Peyer's patch (tissue), 4 donors: ENCODE measurements at regions not wholly inside any gene's neighbourhood (a gene's known extent, or its start where the extent isn't known, plus 50 kb on each side); places are given as distances from the start of the nearest gene placed in this dataset.

Experiments
- DNase-seq, 3 donors: peaks; one replicate each; pipeline ENCODE4 v3.0.0-alpha.2; 2017 to 2019
- H3K27ac ChIP-seq, 4 donors: fragments of 200-600 bp; sonication (generic); one replicate each; pipeline ENCODE4 v1.5.1; 2016 to 2019
- H3K27me3 ChIP-seq, 2 donors: fragments of 200-600 bp; sonication (generic); one replicate each; pipeline ENCODE4 v1.5.1; 2019
- H3K36me3 ChIP-seq, 3 donors: fragments of 200-600 bp; sonication (generic); one replicate each; pipeline ENCODE4 v1.5.1; 2016 to 2019
- H3K4me1 ChIP-seq, 4 donors: fragments of 200-600 bp; sonication (generic); one replicate each; pipeline ENCODE4 v1.5.1; 2016 to 2019
- H3K4me3 ChIP-seq, 4 donors: fragments of 200-600 bp; sonication (generic); 1 replicate in 3 of 4; 2 replicates in 1 of 4; pipeline ENCODE4 v1.5.1; 2016 to 2019; ENCODE audit warnings: mild to moderate bottlenecking in 1 of 4
- H3K9me3 ChIP-seq, 4 donors: fragments of 200-600 bp; sonication (generic); one replicate each; pipeline ENCODE4 v1.5.1; 2016 to 2019; ENCODE audit warnings: mild to moderate bottlenecking in 1 of 4
- CTCF ChIP-seq, 6 experiments: fragments of 450-650 bp in 4 of 6; fragments of 200-600 bp in 2 of 6; sonication (generic) in 1 of 6; IDR thresholded peaks; one replicate each; pipeline ENCODE4 v1.5.1; 2017 to 2019; ENCODE audit warnings: antibody characterized with exemption in 6 of 6, mild to moderate bottlenecking in 3 of 6, moderate library complexity in 1 of 6
- POLR2A ChIP-seq, 2 donors: fragments of 450-650 bp; IDR thresholded peaks; one replicate each; pipeline ENCODE4 v1.5.1; 2017; ENCODE audit warnings: antibody characterized with exemption in 2 of 2, mild to moderate bottlenecking in 2 of 2, moderate library complexity in 2 of 2

DNA sequence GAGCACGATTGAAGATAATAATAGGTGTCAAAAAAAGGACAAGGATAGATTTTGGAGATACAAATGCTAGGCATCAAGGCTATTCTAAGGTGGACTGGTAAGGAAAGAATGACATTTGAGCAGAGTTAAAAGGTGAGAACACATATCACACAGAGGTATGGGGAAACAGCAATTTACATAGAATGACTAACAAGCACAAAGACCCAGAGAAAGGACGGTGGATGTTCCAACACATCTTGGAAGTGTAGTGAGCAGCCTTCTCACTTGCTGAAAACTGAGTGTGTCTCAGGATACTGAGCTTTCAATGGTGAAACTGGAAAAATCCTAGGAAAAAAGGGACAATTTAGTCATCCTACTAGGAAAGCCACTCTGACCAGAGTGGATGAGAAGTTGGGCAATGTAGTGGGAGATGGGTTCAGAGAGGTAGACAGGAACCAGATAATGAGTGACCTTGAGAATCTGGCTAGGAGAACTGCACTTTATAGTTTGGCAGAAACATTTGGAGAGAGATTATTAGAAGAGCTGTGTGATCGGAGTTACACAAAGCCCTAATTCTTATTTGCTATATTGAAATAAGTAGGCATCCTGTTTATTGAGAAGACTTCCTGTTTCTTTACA lies 706.0 kb downstream of the KCNA4 start:
- no peaks in the 10 kb centered on the region for H3K27me3 ChIP-seq
- no peaks in the 10 kb centered on the region for H3K9me3 ChIP-seq
- DNase-seq, result no peak
- H3K27ac ChIP-seq, result no peak overlapping the region
- no peak for TF ChIP-seq CTCF (IDR thresholded peaks at IDR 0.05)
- no peak for TF ChIP-seq POLR2A (IDR thresholded peaks at IDR 0.05)
- H3K4me1 ChIP-seq, result no peaks in the 10 kb centered on the region
- H3K36me3 ChIP-seq, result no peaks in the 10 kb centered on the region
- H3K4me3 ChIP-seq, result no peak overlapping the region

DNA sequence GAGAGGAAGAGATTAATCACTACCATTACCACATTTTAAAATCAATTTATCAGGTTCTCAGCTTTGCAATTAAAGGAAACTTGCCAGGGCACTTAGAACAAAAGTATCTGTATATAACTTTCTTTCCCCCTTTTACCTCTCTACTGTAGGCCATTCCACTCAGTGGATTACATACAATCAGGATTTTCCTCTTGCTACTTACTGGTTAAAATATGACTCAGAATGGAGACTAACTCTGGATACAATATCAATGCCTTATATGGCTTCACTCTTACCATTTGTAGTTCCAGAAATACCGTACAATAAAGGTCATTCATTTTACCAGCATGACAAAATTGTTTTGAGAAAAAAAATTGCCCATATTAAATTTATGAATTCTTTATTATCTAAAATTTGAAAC lies 706.8 kb downstream of the KCNA4 start:
- no peaks in the 10 kb centered on the region for H3K36me3 ChIP-seq
- no peaks in the 10 kb centered on the region for H3K9me3 ChIP-seq
- no peak for DNase-seq
- TF ChIP-seq POLR2A (IDR thresholded peaks at IDR 0.05), result no peak
- no peak for TF ChIP-seq CTCF (IDR thresholded peaks at IDR 0.05)
- no peaks in the 10 kb centered on the region for H3K27me3 ChIP-seq
- no peaks in the 10 kb centered on the region for H3K4me1 ChIP-seq
- H3K4me3 ChIP-seq, result no peak overlapping the region
- no peak overlapping the region for H3K27ac ChIP-seq

- no peak for TF ChIP-seq POLR2A (IDR thresholded peaks at IDR 0.05)
- no peak for TF ChIP-seq CTCF (IDR thresholded peaks at IDR 0.05)
- no peaks in the 10 kb centered on the region for H3K9me3 ChIP-seq
- no peaks in the 10 kb centered on the region for H3K27me3 ChIP-seq
- no peak overlapping the region for H3K4me3 ChIP-seq
- H3K27ac ChIP-seq, result no peak overlapping the region
- no peak for DNase-seq
- H3K4me1 ChIP-seq, result no peaks in the 10 kb centered on the region
- H3K36me3 ChIP-seq, result no peaks in the 10 kb centered on the region
Measured at GRCh38 chr11:29306527-29306926, 710.3 kb downstream of the KCNA4 start.

DNA sequence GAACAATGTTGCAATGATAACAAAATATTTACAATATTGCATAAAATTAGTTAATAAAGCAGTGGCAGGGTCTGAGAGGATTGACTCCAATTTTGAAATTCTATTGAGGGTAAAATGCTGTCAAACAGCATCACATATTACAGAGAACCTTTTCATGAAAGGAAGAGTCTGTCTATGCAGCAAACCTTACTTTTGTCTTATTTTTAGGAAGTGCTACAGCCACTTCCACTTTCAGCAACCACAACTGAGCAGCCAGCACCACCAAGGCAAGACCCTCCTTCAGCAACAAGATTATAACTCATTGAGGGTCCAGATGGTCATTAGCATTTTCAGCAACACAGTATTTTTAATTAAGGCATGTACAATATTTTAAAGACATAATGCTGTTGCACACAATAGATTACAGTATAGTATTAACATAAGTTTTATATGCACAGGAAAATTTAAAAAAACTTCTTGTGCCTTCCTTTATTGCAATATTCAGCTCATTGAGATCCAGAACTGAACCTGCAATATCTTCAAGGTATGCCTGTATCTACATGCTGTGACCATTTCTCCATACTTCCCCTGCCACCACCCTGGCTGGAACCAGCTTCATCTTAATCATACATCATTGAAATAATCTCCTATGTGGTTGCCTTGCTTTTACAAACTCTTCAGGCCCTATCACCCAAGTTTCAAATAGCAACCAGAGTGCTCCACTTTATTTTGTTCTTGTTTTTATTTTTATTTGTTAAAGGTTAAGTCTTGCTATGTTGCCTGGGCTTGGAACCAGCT lies 711.2 kb downstream of the KCNA4 start:
- TF ChIP-seq CTCF (IDR thresholded peaks at IDR 0.05) (no peak), POLR2A (IDR thresholded peaks at IDR 0.05) (no peak)
- no peaks in the 10 kb centered on the region for H3K36me3 ChIP-seq
- no peak for DNase-seq
- H3K27ac ChIP-seq, result no peak overlapping the region
- no peaks in the 10 kb centered on the region for H3K9me3 ChIP-seq
- no peak overlapping the region for H3K4me3 ChIP-seq
- H3K4me1 ChIP-seq, result no peaks in the 10 kb centered on the region
- no peaks in the 10 kb centered on the region for H3K27me3 ChIP-seq

DNA sequence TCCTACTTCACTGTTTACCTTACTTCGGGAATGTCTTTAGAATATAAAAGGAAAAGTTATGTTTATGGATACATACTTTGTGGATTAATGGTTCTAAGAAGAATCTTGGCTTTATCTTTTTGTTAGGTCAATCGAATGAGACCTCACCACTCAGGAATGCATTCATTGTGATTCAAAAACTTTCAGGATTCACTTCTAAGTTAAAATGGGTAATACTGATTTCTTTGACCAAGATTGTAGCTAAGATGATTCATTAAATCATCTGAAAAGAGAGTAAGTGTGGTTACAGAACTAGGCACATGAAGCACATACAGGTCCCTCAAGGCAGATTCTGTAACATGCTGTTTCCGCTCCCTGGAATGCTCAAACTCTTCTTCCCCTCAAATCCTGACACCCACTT lies 716.4 kb downstream of the KCNA4 start:
- Histone ChIP-seq H3K36me3 (no peaks in the 10 kb centered on the region), H3K27me3 (no peaks in the 10 kb centered on the region), H3K27ac (no peak overlapping the region), H3K9me3 (no peaks in the 10 kb centered on the region), H3K4me1 (no peaks in the 10 kb centered on the region), H3K4me3 (no peak overlapping the region)
- TF ChIP-seq CTCF (IDR thresholded peaks at IDR 0.05), result no peak
- no peak for TF ChIP-seq POLR2A (IDR thresholded peaks at IDR 0.05)
- DNase-seq, result no peak
